ENCODE measurements at regions not wholly inside any gene's neighbourhood (a gene's known extent, or its start where the extent isn't known, plus 50 kb on each side); places are given as distances from the start of the nearest gene placed in this dataset.

GRCh38 chr14:44873536-44873935 is 88.2 kb downstream of the KLHL28 start:
- no peak for DNase-seq (ENCODE audit: low read depth)
- no peak overlapping the region for H3K4me3 ChIP-seq (ENCODE audit: control insufficient read depth, low read depth, low read length)
- no peak for TF ChIP-seq CTCF (IDR thresholded peaks at IDR 0.05; ENCODE audit: control insufficient read depth, insufficient read depth, low read depth, low read length, missing control alignments)

- no peak for DNase-seq (ENCODE audit: low read depth)
- no peak overlapping the region for H3K4me3 ChIP-seq (ENCODE audit: control insufficient read depth, low read depth, low read length)
- TF ChIP-seq CTCF (IDR thresholded peaks at IDR 0.05; ENCODE audit: control insufficient read depth, insufficient read depth, low read depth, low read length, missing control alignments): no peak
Observed at GRCh38 chr14:44866770-44867169, 95.0 kb downstream of the KLHL28 start.

- TF ChIP-seq CTCF (IDR thresholded peaks at IDR 0.05; ENCODE audit: control insufficient read depth, insufficient read depth, low read depth, low read length, missing control alignments): no peak
- H3K4me3 ChIP-seq (ENCODE audit: control insufficient read depth, low read depth, low read length): no peak overlapping the region
- no peak for DNase-seq (ENCODE audit: low read depth)
Observed at GRCh38 chr14:44866322-44866721, 95.4 kb downstream of the KLHL28 start.

- DNase-seq (ENCODE audit: low read depth): no peak
- TF ChIP-seq CTCF (IDR thresholded peaks at IDR 0.05; ENCODE audit: control insufficient read depth, insufficient read depth, low read depth, low read length, missing control alignments): no peak
- no peak overlapping the region for H3K4me3 ChIP-seq (ENCODE audit: control insufficient read depth, low read depth, low read length)
Observed at GRCh38 chr14:44863271-44863670, 98.5 kb downstream of the KLHL28 start.

- TF ChIP-seq CTCF (IDR thresholded peaks at IDR 0.05; ENCODE audit: control insufficient read depth, insufficient read depth, low read depth, low read length, missing control alignments): no peak
- no peak overlapping the region for H3K4me3 ChIP-seq (ENCODE audit: control insufficient read depth, low read depth, low read length)
- DNase-seq (ENCODE audit: low read depth): no peak
Observed at GRCh38 chr14:44854114-44854513, 107.6 kb downstream of the KLHL28 start.

GRCh38 chr14:44847526-44848309 is 114.0 kb downstream of the KLHL28 start:
- TF ChIP-seq CTCF (IDR thresholded peaks at IDR 0.05; ENCODE audit: control insufficient read depth, insufficient read depth, low read depth, low read length, missing control alignments): no peak
- no peak overlapping the region for H3K4me3 ChIP-seq (ENCODE audit: control insufficient read depth, low read depth, low read length)
- DNase-seq (ENCODE audit: low read depth): peak; percentile 29

Measured in AG09309 (cell line).